Neural progenitor cell (in vitro differentiated cells): ENCODE measurements at regions not wholly inside any gene's neighbourhood (a gene's known extent, or its start where the extent isn't known, plus 50 kb on each side); places are given as distances from the start of the nearest gene placed in this dataset.

ENCODE experiments used
- CTCF ChIP-seq: fragments of 200-600 bp; sonication (generic); IDR thresholded peaks from 2 replicates; pipeline ENCODE4 v1.5.1; 2017; ENCODE audit warnings: antibody characterized with exemption, mild to moderate bottlenecking
- EZH2 ChIP-seq: fragments of 200-600 bp; sonication (generic); IDR thresholded peaks from 2 replicates; pipeline ENCODE4 v1.6.1; 2017; ENCODE audit warnings: antibody characterized with exemption, mild to moderate bottlenecking, moderate library complexity
- EZH2phosphoT487 ChIP-seq: fragments of 200-600 bp; sonication (generic); IDR thresholded peaks from 2 replicates; pipeline ENCODE4 v1.6.1; 2017; ENCODE audit warnings: antibody characterized with exemption

- TF ChIP-seq CTCF (no peak), EZH2 (no peak), EZH2phosphoT487 (no peak)
These were observed 245.4 kb upstream of the GALNT17 start for GRCh38 chr7:70886547-70886946.
